Lung (tissue), 11 donors: ENCODE measurements at regions not wholly inside any gene's neighbourhood (a gene's known extent, or its start where the extent isn't known, plus 50 kb on each side); places are given as distances from the start of the nearest gene placed in this dataset.

ENCODE experiments used
- ATAC-seq: fragments of 200-7000 bp; cut with Tn5 transposase; one replicate; pipeline ENCODE4 v1.9.1; 2020; ENCODE audit warnings: moderate number of reproducible peaks; ENCODE audit not compliant: insufficient read depth, low FRiP score
- DNase-seq, 3 donors: peaks; one replicate each; pipeline ENCODE4 v3.0.0-alpha.2; 2013 to 2017
- H3K27ac ChIP-seq, 2 donors: one replicate each; pipeline ENCODE4 v1.5.1; 2013; ENCODE audit warnings: mild to moderate bottlenecking in 2 of 2, moderate library complexity in 2 of 2, control low read depth in 1 of 2, inconsistent platforms in 1 of 2, low read depth in 1 of 2, low read length in 1 of 2
- H3K27me3 ChIP-seq, 3 donors: one replicate each; pipeline ENCODE4 v1.5.1; 2013; ENCODE audit warnings: low read length in 2 of 3; ENCODE audit not compliant: control insufficient read depth in 3 of 3, insufficient read depth in 3 of 3
- H3K36me3 ChIP-seq, 4 donors: one replicate each; pipeline ENCODE4 v1.5.1; 2013; ENCODE audit warnings: low read length in 4 of 4, mild to moderate bottlenecking in 1 of 4, moderate library complexity in 1 of 4; ENCODE audit not compliant: control insufficient read depth in 4 of 4, insufficient read depth in 4 of 4
- H3K4me1 ChIP-seq, 5 donors: one replicate each; pipeline ENCODE4 v1.5.1; 2013; ENCODE audit warnings: low read length in 5 of 5, mild to moderate bottlenecking in 2 of 5, moderate library complexity in 1 of 5; ENCODE audit not compliant: control insufficient read depth in 5 of 5, insufficient read depth in 5 of 5
- H3K4me3 ChIP-seq: one replicate; pipeline ENCODE4 v1.5.1; 2013; ENCODE audit warnings: mild to moderate bottlenecking, control low read depth, moderate library complexity
- H3K9ac ChIP-seq, 2 donors: one replicate each; pipeline ENCODE4 v1.5.1; 2013; ENCODE audit warnings: low read length in 2 of 2, control low read depth in 1 of 2; ENCODE audit not compliant: insufficient read depth in 1 of 2
- H3K9me3 ChIP-seq, 4 donors: one replicate each; pipeline ENCODE4 v1.5.1; 2013; ENCODE audit warnings: low read length in 3 of 4, mild to moderate bottlenecking in 1 of 4, moderate library complexity in 1 of 4; ENCODE audit not compliant: control insufficient read depth in 4 of 4, insufficient read depth in 3 of 4
- WGBS, 2 donors: extraction: QIAGEN DNeasy Blood & Tissue Kit; methylation state at CpG; one replicate each; pipeline ENCODE4 v1.1.7; 2013; 5-methylcytosine and 5-hydroxymethylcytosine counted together
- TF ChIP-seq, protein P1 (sequence below): IDR thresholded peaks from 2 replicates; pipeline ENCODE4 v1.5.1; 2012; ENCODE audit warnings: mild to moderate bottlenecking; ENCODE audit errors: control extremely low read depth, extremely low read depth
- donor health status: control.
- donor health status: control.
- donor health status: Bipolar disorder and iron deficiency.
- donor health status: healthy.
- donor health status: DM: yes; HTN: yes; CAD: no.

GRCh38 chr13:61760102-61760501 lies 344.5 kb upstream of the PCDH20 start:
- peaks cover 0 to 3% (median 1%) of the 10 kb centered on the region in 4 donors for H3K9me3 ChIP-seq
- WGBS, 2 donors = 91 to 95% methylated on average over 3 of the region's 3 CpGs
- H3K27me3 ChIP-seq = no peaks in the 10 kb centered on the region
- no peaks in the 10 kb centered on the region for H3K36me3 ChIP-seq
- no peak overlapping the region for H3K9ac ChIP-seq
- TF ChIP-seq, protein P1, sequence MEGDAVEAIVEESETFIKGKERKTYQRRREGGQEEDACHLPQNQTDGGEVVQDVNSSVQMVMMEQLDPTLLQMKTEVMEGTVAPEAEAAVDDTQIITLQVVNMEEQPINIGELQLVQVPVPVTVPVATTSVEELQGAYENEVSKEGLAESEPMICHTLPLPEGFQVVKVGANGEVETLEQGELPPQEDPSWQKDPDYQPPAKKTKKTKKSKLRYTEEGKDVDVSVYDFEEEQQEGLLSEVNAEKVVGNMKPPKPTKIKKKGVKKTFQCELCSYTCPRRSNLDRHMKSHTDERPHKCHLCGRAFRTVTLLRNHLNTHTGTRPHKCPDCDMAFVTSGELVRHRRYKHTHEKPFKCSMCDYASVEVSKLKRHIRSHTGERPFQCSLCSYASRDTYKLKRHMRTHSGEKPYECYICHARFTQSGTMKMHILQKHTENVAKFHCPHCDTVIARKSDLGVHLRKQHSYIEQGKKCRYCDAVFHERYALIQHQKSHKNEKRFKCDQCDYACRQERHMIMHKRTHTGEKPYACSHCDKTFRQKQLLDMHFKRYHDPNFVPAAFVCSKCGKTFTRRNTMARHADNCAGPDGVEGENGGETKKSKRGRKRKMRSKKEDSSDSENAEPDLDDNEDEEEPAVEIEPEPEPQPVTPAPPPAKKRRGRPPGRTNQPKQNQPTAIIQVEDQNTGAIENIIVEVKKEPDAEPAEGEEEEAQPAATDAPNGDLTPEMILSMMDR = no peak
- no peak overlapping the region for H3K4me3 ChIP-seq
- DNase-seq (no peak), ATAC-seq (no peak)
- no peaks in the 10 kb centered on the region for H3K4me1 ChIP-seq
- no peak overlapping the region for H3K27ac ChIP-seq

- H3K36me3 ChIP-seq = no peaks in the 10 kb centered on the region
- no peak overlapping the region for H3K9ac ChIP-seq
- DNase-seq = no peak
- H3K27ac ChIP-seq = no peak overlapping the region
- no peaks in the 10 kb centered on the region for H3K4me1 ChIP-seq
- no peaks in the 10 kb centered on the region for H3K27me3 ChIP-seq
- TF ChIP-seq, protein P1 = no peak
- no peak overlapping the region for H3K4me3 ChIP-seq
- peaks cover 0 to 3% (median 1%) of the 10 kb centered on the region in 4 donors for H3K9me3 ChIP-seq
- ATAC-seq = no peak
- WGBS, 2 donors = 26 to 81% methylated on average over 1 of the region's 1 CpG
Observed at GRCh38 chr13:61756031-61756430, 340.4 kb upstream of the PCDH20 start.

- no peak for ATAC-seq
Observed at GRCh38 chr13:61751039-61751438, 335.4 kb upstream of the PCDH20 start.

More at GRCh38 chr13:61751039-61751438, 335.4 kb upstream of the PCDH20 start:
- H3K27ac ChIP-seq = no peak overlapping the region
- peak in 1 of 3 donors; percentile 17 for DNase-seq
- H3K9ac ChIP-seq = no peak overlapping the region
- peaks cover 0 to 2% (median under 1%) of the 10 kb centered on the region in 4 donors for H3K9me3 ChIP-seq
- no peak overlapping the region for H3K4me3 ChIP-seq
- no peaks in the 10 kb centered on the region for H3K4me1 ChIP-seq
- TF ChIP-seq, protein P1 = no peak
- no peaks in the 10 kb centered on the region for H3K27me3 ChIP-seq
- H3K36me3 ChIP-seq = no peaks in the 10 kb centered on the region
